Left colon (tissue), 2 donors: ENCODE measurements at regions not wholly inside any gene's neighbourhood (a gene's known extent, or its start where the extent isn't known, plus 50 kb on each side); places are given as distances from the start of the nearest gene placed in this dataset.

Source experiments
- ATAC-seq: fragments of 200-7000 bp; cut with Tn5 transposase; one replicate; pipeline ENCODE4 v1.9.1; 2020; ENCODE audit warnings: mild to moderate bottlenecking, moderate library complexity
- DNase-seq, 2 donors: peaks; one replicate each; pipeline ENCODE4 v3.0.0-alpha.2; 2020
- intact Hi-C, 2 donors: fragments of 100-400 bp; cut with DNase I in 1 of 2; cut with micrococcal nuclease in 1 of 2; formaldehyde crosslinking; loops; one replicate each; pipeline versions ENCODE4 v1.11.2 to v1.14.0; 2022; cut with DNase I, micrococcal nuclease
- donor health status: DM: no; HTN: no; CAD: no.
- donor health status: DM: yes; HTN: yes; CAD: no.

GRCh38 chr4:95985051-95985450 lies 145.2 kb downstream of the PDHA2 start:
- DNase-seq (no peak), ATAC-seq (no peak)
- intact Hi-C loops: no loop called here

GRCh38 chr4:95985791-95986550 lies 146.1 kb downstream of the PDHA2 start:
- intact Hi-C loops: no loop called here
- no peak for ATAC-seq
- DNase-seq: no peak

DNA sequence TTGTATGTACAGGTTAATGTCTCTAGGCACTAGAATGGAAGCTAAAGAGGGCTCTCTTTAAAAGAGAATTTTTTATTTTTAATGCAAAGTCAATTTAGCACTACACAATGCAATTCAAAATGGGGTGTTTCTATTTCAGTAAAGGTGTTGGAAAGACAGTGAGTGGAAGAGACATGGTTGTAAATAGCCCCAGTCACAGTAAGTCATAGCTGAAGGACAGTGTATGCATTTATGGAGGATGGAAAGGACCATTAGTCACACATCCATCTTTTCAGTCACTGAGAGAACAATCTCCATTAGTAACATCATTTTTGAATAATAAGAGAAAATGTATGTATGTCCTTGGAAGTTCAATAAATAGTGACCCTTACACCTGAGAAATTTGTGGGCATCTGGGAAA lies 148.0 kb downstream of the PDHA2 start:
- no peak for ATAC-seq
- intact Hi-C loops: no loop called here
- DNase-seq: no peak

- DNase-seq (no peak), ATAC-seq (no peak)
- intact Hi-C loops: no loop called here
These were observed 158.4 kb downstream of the PDHA2 start for GRCh38 chr4:95998311-95998710.

GRCh38 chr4:96003951-96004740 lies 164.3 kb downstream of the PDHA2 start:
- intact Hi-C loops: no loop called here
- ATAC-seq (no peak), DNase-seq (no peak)

- DNase-seq (no peak), ATAC-seq (no peak)
- intact Hi-C loops: no loop called here
These were observed 169.7 kb downstream of the PDHA2 start for GRCh38 chr4:96009427-96010119.

DNA sequence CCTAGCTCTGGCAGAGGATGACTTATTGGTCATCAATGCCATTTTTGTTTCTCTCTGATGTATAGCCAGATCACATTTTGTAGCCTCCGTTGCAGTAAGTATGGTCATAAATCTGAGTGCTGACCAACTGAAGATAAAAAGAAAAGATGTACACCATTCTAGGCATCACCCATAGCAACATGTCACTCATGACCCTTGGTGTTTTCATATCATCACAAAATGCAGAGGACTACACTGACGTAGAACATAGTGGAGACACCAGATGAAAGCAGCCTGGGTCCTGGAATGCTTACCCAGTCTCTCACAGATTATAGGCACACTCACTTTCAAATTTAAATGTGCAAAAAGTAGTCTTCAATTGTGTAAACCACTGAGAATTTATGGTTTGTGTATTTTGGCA lies 172.8 kb downstream of the PDHA2 start:
- intact Hi-C loops: no loop called here
- ATAC-seq (no peak), DNase-seq (no peak)

DNA sequence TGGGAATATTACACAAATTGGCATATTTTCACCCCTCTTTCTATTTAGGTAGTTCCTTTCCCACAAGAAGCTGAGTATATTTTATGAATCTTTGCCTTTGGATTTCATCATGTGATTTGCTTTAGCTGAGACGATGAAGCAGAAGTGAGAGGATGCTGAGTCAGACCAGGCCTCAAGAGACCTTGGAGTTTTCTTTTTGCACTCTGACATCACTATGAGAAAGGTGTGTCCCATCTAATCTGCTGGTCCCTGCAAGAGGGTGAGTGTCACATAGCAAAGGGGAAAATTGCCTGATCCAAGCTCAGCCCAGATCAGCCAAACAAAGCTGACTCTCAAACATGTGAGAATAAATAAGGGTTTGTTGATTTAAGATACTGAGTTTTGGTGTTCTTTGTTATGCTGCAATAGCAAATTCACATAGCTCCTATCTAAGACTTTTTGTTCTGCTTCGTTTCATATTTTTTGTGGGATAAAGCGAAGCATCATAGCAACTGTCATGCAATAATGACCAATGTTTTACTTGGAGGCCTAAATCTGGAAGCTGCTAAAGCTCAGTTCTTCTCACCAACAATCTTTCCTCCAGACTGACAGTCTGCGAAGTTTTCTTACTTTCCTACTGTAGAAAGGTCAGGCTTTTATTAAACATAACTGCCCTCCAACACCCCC lies 176.9 kb downstream of the PDHA2 start:
- ATAC-seq (no peak), DNase-seq (no peak)
- intact Hi-C loops: no loop called here

DNA sequence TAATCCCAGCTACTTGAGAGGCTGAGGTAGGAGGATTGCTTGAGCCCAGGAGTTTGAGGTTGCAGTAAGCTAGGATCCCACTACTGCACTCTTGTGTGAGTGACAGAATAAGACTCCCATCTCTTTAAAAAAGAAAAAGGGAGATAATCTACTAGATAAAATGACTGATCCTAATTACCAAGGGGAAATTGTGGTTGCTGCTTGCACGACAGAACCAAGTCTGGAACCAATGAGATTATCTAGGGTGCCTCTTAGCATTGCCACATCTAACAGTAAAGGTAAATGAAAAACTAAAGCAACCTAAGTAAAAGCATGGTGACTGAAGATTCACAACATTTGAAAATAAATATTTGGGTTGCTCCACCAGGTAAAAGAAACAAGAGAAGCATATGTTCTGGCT lies 185.1 kb downstream of the PDHA2 start:
- DNase-seq (no peak), ATAC-seq (no peak)
- intact Hi-C loops: no loop called here

DNA sequence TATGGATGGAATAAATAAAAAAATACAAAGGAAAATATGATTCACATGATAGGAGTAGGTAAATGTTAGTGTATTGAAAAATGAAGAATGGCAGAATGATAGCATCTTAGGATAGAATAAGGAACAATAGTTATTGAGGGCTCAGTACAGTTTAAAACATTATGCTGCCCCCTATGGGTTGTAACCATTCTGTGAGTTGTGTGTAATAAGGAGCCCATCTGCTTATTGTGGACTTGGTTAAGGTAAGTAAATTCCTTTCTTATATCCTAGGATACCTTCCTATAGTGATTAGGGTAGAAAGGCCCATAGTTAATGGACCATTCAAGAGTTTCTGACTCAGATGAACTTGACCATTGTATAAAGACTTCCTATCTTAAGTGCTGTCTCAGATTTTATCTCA lies 195.8 kb downstream of the PDHA2 start:
- ATAC-seq (no peak), DNase-seq (no peak)
- intact Hi-C loops: no loop called here

DNA sequence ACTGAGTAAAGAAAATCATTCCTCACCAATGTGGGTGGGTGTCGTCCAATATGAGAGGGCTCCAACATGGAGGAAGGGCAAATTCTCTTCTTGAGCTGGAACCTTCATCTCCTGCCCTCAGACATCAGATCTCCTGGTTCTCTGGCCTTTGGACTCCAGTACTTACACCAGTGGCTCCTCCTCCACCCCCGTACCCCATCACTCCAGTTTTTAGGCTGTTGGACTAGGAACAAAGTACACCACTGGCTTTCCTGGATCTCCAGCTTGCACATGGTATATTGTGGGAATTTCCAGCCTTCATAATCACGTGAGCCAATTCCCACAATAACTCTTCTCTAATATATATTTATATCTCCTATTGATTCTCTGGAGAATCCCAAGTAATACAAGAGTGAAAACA lies 196.9 kb downstream of the PDHA2 start:
- ATAC-seq (peak; percentile 72), DNase-seq (no peak)
- intact Hi-C loops: no loop called here

- intact Hi-C loops: no loop called here
- DNase-seq: no peak
- ATAC-seq: peak; percentile 97
These were observed 197.8 kb downstream of the PDHA2 start for GRCh38 chr4:96037705-96038104.

- no peak for ATAC-seq
- intact Hi-C loops: no loop called here
These were observed 199.3 kb downstream of the PDHA2 start for GRCh38 chr4:96039217-96039616.

DNA sequence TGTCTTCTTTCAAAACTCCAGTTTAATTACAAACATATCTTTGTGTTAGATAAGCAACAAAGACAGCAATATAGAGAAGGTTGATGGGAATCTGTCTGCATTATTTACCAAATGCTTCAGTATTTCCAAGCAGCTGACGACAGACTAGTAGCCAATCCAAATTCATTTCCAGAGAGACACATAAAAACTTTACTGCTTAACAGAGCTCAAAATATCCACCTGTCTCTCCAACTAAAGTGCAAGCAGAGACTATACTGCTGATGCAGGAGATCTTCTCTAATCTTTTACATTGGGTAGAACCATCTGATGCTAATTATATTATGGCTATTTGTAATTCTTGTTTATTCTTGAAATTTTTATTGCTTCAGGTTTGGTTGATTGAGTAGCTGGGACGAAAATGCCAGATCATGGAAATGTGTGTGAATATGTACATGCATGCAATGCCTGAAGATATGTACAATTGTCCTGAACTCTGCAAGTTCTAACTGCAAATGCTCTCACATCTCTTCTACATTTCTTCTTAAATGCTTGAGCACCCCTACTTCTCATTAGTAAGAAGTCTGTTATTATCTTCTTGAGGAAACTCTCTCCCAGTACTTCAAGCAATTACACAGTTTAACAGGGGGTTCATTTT lies 200.0 kb downstream of the PDHA2 start:
- intact Hi-C loops: no loop called here
- DNase-seq (no peak), ATAC-seq (no peak)

More at GRCh38 chr4:96039217-96039616, 199.3 kb downstream of the PDHA2 start:
- DNase-seq: no peak

- intact Hi-C loops: no loop called here
- no peak for DNase-seq
- ATAC-seq: no peak
These were observed 205.1 kb downstream of the PDHA2 start for GRCh38 chr4:96044971-96045370.

GRCh38 chr4:96052827-96053226 lies 212.9 kb downstream of the PDHA2 start:
- ATAC-seq (no peak), DNase-seq (no peak)
- intact Hi-C loops: no loop called here

DNA sequence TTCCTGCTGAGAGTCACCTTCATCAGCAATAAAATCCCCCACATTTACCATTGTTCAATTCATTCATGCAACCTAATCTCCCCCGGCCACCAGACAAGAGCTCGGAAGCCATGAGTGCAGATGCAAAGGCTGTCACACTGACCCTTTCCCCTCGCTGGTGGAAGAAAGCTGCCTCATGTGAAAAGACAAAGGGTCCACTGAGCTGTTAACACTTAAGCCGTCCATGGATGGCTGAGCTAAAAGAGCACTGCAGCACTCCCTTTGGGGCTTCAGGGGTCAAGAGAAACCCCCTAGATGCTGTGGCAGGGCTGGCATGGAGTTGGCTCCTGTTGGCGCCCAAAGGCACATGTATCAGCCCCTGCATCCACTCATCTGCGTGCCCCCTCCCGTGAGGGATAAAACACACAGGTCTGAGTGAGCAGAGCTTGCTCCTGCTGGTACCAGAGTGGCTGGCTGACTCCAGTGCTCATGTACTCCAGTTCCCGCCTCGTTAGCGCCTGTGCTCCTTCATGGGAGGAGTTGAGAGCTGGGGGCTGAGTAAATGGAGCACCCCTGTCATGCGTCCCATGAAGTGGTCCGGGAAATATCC lies 216.5 kb downstream of the PDHA2 start:
- intact Hi-C loops: no loop called here
- DNase-seq (no peak), ATAC-seq (no peak)

DNA sequence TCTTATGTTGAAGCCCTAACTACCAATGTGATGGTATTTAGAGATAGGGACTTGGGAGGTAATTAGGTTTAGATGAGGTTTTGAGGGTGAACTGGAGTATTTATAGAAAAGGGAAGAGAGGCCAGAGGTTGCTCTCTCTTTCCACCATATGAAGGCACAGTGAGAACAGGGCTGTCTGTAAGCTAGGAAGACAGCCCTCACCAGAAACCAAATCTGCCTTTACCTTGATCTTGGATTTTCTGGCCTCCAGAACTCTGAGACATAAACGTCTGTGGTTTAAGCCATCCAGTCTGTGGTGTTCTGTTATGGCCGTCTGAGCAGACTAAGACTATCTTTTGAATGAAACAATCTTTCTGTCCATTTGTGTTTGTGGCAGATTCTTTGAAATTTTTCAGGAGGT lies 223.7 kb downstream of the PDHA2 start:
- no peak for DNase-seq
- ATAC-seq: no peak
- intact Hi-C loops: no loop called here

- intact Hi-C loops: no loop called here
These were observed 233.6 kb downstream of the PDHA2 start for GRCh38 chr4:96073461-96073860.

More at GRCh38 chr4:96073461-96073860, 233.6 kb downstream of the PDHA2 start:
- DNase-seq (no peak), ATAC-seq (no peak)
